ENCODE measurements at regions not wholly inside any gene's neighbourhood (a gene's known extent, or its start where the extent isn't known, plus 50 kb on each side); places are given as distances from the start of the nearest gene placed in this dataset.

DNA sequence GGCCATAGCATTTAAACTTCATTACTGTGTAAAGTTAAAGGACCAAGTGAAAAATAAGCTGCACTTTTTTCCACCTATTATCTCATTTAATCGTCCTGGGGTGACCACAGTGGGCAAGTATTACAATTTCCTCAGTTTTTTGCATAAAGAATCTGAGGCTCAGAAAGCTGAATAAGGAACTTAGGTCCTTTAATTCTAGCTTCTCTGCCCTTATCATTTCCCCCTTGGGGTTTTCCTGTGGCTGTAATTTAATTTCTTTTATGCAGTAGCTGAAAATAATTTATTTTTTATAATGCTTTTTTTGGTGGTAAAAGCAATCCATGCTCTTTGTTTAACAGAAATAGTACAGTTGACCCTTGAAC, 59.8 kb upstream of the RCBTB2 start:
- TF ChIP-seq, protein P1, sequence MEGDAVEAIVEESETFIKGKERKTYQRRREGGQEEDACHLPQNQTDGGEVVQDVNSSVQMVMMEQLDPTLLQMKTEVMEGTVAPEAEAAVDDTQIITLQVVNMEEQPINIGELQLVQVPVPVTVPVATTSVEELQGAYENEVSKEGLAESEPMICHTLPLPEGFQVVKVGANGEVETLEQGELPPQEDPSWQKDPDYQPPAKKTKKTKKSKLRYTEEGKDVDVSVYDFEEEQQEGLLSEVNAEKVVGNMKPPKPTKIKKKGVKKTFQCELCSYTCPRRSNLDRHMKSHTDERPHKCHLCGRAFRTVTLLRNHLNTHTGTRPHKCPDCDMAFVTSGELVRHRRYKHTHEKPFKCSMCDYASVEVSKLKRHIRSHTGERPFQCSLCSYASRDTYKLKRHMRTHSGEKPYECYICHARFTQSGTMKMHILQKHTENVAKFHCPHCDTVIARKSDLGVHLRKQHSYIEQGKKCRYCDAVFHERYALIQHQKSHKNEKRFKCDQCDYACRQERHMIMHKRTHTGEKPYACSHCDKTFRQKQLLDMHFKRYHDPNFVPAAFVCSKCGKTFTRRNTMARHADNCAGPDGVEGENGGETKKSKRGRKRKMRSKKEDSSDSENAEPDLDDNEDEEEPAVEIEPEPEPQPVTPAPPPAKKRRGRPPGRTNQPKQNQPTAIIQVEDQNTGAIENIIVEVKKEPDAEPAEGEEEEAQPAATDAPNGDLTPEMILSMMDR (IDR thresholded peaks at IDR 0.05; ENCODE audit: insufficient read depth, low read length) = no peak
- TF ChIP-seq REST (IDR thresholded peaks at IDR 0.05; ENCODE audit: insufficient replicate concordance, low read depth) (no peak), POLR2AphosphoS5 (IDR thresholded peaks at IDR 0.05; ENCODE audit: low read depth) (no peak)

Measured in HL-60 (cell line).